ENCODE measurements at regions not wholly inside any gene's neighbourhood (a gene's known extent, or its start where the extent isn't known, plus 50 kb on each side); places are given as distances from the start of the nearest gene placed in this dataset.

- no peak for TF ChIP-seq POLR2A (IDR thresholded peaks at IDR 0.05)
- no peak for TF ChIP-seq CTCF (IDR thresholded peaks at IDR 0.05 in 8 of 11, conservative IDR thresholded peaks at IDR 0.05 in 3 of 11)
Observed at GRCh38 chr12:30098677-30099076, 314.9 kb upstream of the TMTC1 start.

Data from spleen (tissue), 7 donors.